ENCODE measurements at regions not wholly inside any gene's neighbourhood (a gene's known extent, or its start where the extent isn't known, plus 50 kb on each side); places are given as distances from the start of the nearest gene placed in this dataset.

GRCh38 chrX:16465081-16465876 lies 184.7 kb upstream of the S100G start:
- H3K4me3 ChIP-seq (ENCODE audit: low read depth, low read length): no peak overlapping the region
- H3K27me3 ChIP-seq (ENCODE audit: insufficient read depth, low read length): no peaks in the 10 kb centered on the region
- H3K4me1 ChIP-seq (ENCODE audit: control insufficient read depth, insufficient read depth, low read length, unreplicated experiment): peaks cover 12% of the 10 kb centered on the region

GRCh38 chrX:16466640-16467432 lies 183.1 kb upstream of the S100G start:
- Histone ChIP-seq H3K79me2 (ENCODE audit: control insufficient read depth, insufficient read depth, low read length, unreplicated experiment) (no peaks in the 10 kb centered on the region), H3K4me1 (ENCODE audit: control insufficient read depth, insufficient read depth, low read length, unreplicated experiment) (peaks cover 12% of the 10 kb centered on the region), H2AFZ (ENCODE audit: low read length, unreplicated experiment) (no peak overlapping the region), H3K27ac (ENCODE audit: low read depth, low read length) (no peak overlapping the region), H3K4me3 (ENCODE audit: low read depth, low read length) (no peak overlapping the region), H3K27me3 (ENCODE audit: insufficient read depth, low read length) (no peaks in the 10 kb centered on the region), H3K36me3 (ENCODE audit: insufficient read depth, low read length) (no peaks in the 10 kb centered on the region)

More at GRCh38 chrX:16465081-16465876, 184.7 kb upstream of the S100G start:
- H3K36me3 ChIP-seq (ENCODE audit: insufficient read depth, low read length): no peaks in the 10 kb centered on the region
- peak overlapping the region; percentile 83 for H3K27ac ChIP-seq (ENCODE audit: low read depth, low read length)
- peak overlapping the region; percentile 3 for H2AFZ ChIP-seq (ENCODE audit: low read length, unreplicated experiment)
- no peaks in the 10 kb centered on the region for H3K79me2 ChIP-seq (ENCODE audit: control insufficient read depth, insufficient read depth, low read length, unreplicated experiment)

- no peak overlapping the region for H3K4me3 ChIP-seq (ENCODE audit: low read depth, low read length)
- H3K79me2 ChIP-seq (ENCODE audit: control insufficient read depth, insufficient read depth, low read length, unreplicated experiment): no peaks in the 10 kb centered on the region
- H2AFZ ChIP-seq (ENCODE audit: low read length, unreplicated experiment): no peak overlapping the region
- no peaks in the 10 kb centered on the region for H3K27me3 ChIP-seq (ENCODE audit: insufficient read depth, low read length)
- no peaks in the 10 kb centered on the region for H3K36me3 ChIP-seq (ENCODE audit: insufficient read depth, low read length)
- H3K4me1 ChIP-seq (ENCODE audit: control insufficient read depth, insufficient read depth, low read length, unreplicated experiment): peaks cover 7% of the 10 kb centered on the region
- H3K27ac ChIP-seq (ENCODE audit: low read depth, low read length): no peak overlapping the region
Measured at GRCh38 chrX:16469870-16470269, 180.1 kb upstream of the S100G start.

GRCh38 chrX:16472345-16472744 lies 177.6 kb upstream of the S100G start:
- Histone ChIP-seq H2AFZ (ENCODE audit: low read length, unreplicated experiment) (no peak overlapping the region), H3K4me1 (ENCODE audit: control insufficient read depth, insufficient read depth, low read length, unreplicated experiment) (no peaks in the 10 kb centered on the region), H3K79me2 (ENCODE audit: control insufficient read depth, insufficient read depth, low read length, unreplicated experiment) (no peaks in the 10 kb centered on the region), H3K4me3 (ENCODE audit: low read depth, low read length) (no peak overlapping the region), H3K27ac (ENCODE audit: low read depth, low read length) (no peak overlapping the region), H3K27me3 (ENCODE audit: insufficient read depth, low read length) (no peaks in the 10 kb centered on the region), H3K36me3 (ENCODE audit: insufficient read depth, low read length) (no peaks in the 10 kb centered on the region)

- no peaks in the 10 kb centered on the region for H3K79me2 ChIP-seq (ENCODE audit: control insufficient read depth, insufficient read depth, low read length, unreplicated experiment)
- no peak overlapping the region for H3K27ac ChIP-seq (ENCODE audit: low read depth, low read length)
- peaks cover 6% of the 10 kb centered on the region for H3K4me1 ChIP-seq (ENCODE audit: control insufficient read depth, insufficient read depth, low read length, unreplicated experiment)
- H2AFZ ChIP-seq (ENCODE audit: low read length, unreplicated experiment): no peak overlapping the region
- no peak overlapping the region for H3K4me3 ChIP-seq (ENCODE audit: low read depth, low read length)
- H3K36me3 ChIP-seq (ENCODE audit: insufficient read depth, low read length): no peaks in the 10 kb centered on the region
- no peaks in the 10 kb centered on the region for H3K27me3 ChIP-seq (ENCODE audit: insufficient read depth, low read length)
Measured at GRCh38 chrX:16474511-16474910, 175.4 kb upstream of the S100G start.

GRCh38 chrX:16476009-16476408 lies 173.9 kb upstream of the S100G start:
- Histone ChIP-seq H3K79me2 (ENCODE audit: control insufficient read depth, insufficient read depth, low read length, unreplicated experiment) (no peaks in the 10 kb centered on the region), H3K4me1 (ENCODE audit: control insufficient read depth, insufficient read depth, low read length, unreplicated experiment) (peaks cover 14% of the 10 kb centered on the region), H3K27ac (ENCODE audit: low read depth, low read length) (no peak overlapping the region), H3K27me3 (ENCODE audit: insufficient read depth, low read length) (no peaks in the 10 kb centered on the region), H2AFZ (ENCODE audit: low read length, unreplicated experiment) (no peak overlapping the region), H3K36me3 (ENCODE audit: insufficient read depth, low read length) (no peaks in the 10 kb centered on the region), H3K4me3 (ENCODE audit: low read depth, low read length) (no peak overlapping the region)

- Histone ChIP-seq H3K27me3 (ENCODE audit: insufficient read depth, low read length) (no peaks in the 10 kb centered on the region), H2AFZ (ENCODE audit: low read length, unreplicated experiment) (no peak overlapping the region), H3K36me3 (ENCODE audit: insufficient read depth, low read length) (no peaks in the 10 kb centered on the region), H3K4me1 (ENCODE audit: control insufficient read depth, insufficient read depth, low read length, unreplicated experiment) (peaks cover 14% of the 10 kb centered on the region), H3K4me3 (ENCODE audit: low read depth, low read length) (no peak overlapping the region), H3K79me2 (ENCODE audit: control insufficient read depth, insufficient read depth, low read length, unreplicated experiment) (no peaks in the 10 kb centered on the region), H3K27ac (ENCODE audit: low read depth, low read length) (no peak overlapping the region)
Measured at GRCh38 chrX:16476692-16477091, 173.3 kb upstream of the S100G start.

- Histone ChIP-seq H3K4me1 (ENCODE audit: control insufficient read depth, insufficient read depth, low read length, unreplicated experiment) (peaks cover 26% of the 10 kb centered on the region), H3K27ac (ENCODE audit: low read depth, low read length) (peak overlapping the region; percentile 87), H3K79me2 (ENCODE audit: control insufficient read depth, insufficient read depth, low read length, unreplicated experiment) (no peaks in the 10 kb centered on the region), H3K27me3 (ENCODE audit: insufficient read depth, low read length) (no peaks in the 10 kb centered on the region), H3K36me3 (ENCODE audit: insufficient read depth, low read length) (no peaks in the 10 kb centered on the region), H3K4me3 (ENCODE audit: low read depth, low read length) (peak overlapping the region; percentile 62), H2AFZ (ENCODE audit: low read length, unreplicated experiment) (peak overlapping the region; percentile 75)
Measured at GRCh38 chrX:16479206-16479869, 170.6 kb upstream of the S100G start.

- peak overlapping the region; percentile 75 for H2AFZ ChIP-seq (ENCODE audit: low read length, unreplicated experiment)
- no peaks in the 10 kb centered on the region for H3K79me2 ChIP-seq (ENCODE audit: control insufficient read depth, insufficient read depth, low read length, unreplicated experiment)
- peak overlapping the region; percentile 87 for H3K27ac ChIP-seq (ENCODE audit: low read depth, low read length)
- peak overlapping the region; percentile 62; the same call in 1 of the 2 replicates for H3K4me3 ChIP-seq (ENCODE audit: low read depth, low read length)
- no peaks in the 10 kb centered on the region for H3K27me3 ChIP-seq (ENCODE audit: insufficient read depth, low read length)
- peaks cover 33% of the 10 kb centered on the region for H3K4me1 ChIP-seq (ENCODE audit: control insufficient read depth, insufficient read depth, low read length, unreplicated experiment)
- H3K36me3 ChIP-seq (ENCODE audit: insufficient read depth, low read length): no peaks in the 10 kb centered on the region
Measured at GRCh38 chrX:16480049-16480448, 169.9 kb upstream of the S100G start.

- Histone ChIP-seq H3K4me1 (ENCODE audit: control insufficient read depth, insufficient read depth, low read length, unreplicated experiment) (peaks cover 39% of the 10 kb centered on the region), H3K27ac (ENCODE audit: low read depth, low read length) (peak overlapping the region; percentile 50), H3K4me3 (ENCODE audit: low read depth, low read length) (no peak overlapping the region), H3K79me2 (ENCODE audit: control insufficient read depth, insufficient read depth, low read length, unreplicated experiment) (no peaks in the 10 kb centered on the region), H2AFZ (ENCODE audit: low read length, unreplicated experiment) (no peak overlapping the region), H3K36me3 (ENCODE audit: insufficient read depth, low read length) (peaks cover 3% of the 10 kb centered on the region; the same call in 1 of the 2 replicates), H3K27me3 (ENCODE audit: insufficient read depth, low read length) (no peaks in the 10 kb centered on the region)
Measured at GRCh38 chrX:16484338-16484737, 165.6 kb upstream of the S100G start.
